SIG-M5 treated with dmso at 0.1 percent for 504 hours (cell line): ENCODE measurements at regions not wholly inside any gene's neighbourhood (a gene's known extent, or its start where the extent isn't known, plus 50 kb on each side); places are given as distances from the start of the nearest gene placed in this dataset.

ENCODE experiments used
- DNase-seq: peaks from one replicate; lab custom pipeline; 2025; ENCODE audit not compliant: unreplicated experiment; lab: John Stamatoyannopoulos, UW

DNA sequence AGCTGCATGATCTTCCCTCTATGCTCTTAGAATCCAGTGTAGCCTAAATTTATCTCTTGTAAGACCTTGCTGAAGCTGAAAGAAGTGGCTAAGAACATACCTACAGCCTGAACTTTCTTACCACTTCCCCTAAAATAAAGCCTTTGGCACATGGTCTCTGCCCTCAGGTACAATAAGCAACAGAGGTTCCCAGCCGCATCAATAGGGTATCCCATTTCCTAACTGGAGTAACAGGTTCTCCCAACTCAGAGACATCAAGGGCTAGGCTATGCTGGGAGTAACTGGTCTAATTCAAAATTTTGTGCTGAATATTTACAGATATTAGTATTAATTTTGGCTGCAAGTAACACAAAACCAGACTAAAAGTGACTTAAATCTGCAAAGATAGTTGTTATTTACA lies 335.8 kb upstream of the TRPC7 start:
- DNase-seq = no peak

DNA sequence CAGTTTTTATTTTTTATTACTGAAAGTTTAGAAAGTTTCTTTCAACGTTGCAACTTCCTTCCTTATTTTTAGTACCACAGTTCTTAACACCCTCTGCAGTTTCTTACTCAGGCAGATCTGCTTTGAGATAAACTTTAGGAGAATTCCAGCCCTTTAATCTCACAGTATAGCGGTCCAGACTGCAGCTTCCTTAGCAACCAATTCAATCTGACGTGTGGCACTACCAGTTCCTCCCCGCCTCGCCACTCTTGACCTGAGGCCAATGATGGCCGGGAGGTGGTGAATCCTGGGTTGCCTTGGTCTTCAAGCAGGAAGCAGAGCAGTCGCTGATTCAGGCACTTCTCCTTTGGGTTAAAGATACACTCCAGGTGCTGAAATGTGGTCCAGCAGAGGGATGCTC lies 334.3 kb upstream of the TRPC7 start:
- no peak for DNase-seq

GRCh38 chr5:136698970-136699369 lies 333.6 kb upstream of the TRPC7 start:
- DNase-seq = no peak

DNA sequence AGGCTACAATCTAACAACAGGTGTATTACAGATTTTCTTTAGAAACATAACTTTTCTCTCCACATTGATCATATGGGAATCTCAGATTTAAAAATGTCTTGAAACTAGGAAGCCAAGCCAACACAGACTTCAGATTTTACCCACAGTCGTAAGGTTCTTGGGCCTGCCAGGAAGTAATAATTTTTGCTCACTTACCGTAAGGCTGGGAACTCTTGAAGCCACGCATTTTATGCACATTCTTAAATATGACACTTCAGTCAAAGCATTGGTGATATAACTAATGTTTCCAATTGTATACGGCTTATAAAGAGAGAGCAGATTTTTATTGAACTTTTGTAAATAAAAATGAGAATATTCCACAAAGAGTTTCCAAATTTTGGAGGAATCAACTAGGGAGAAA lies 328.9 kb upstream of the TRPC7 start:
- DNase-seq = no peak

DNA sequence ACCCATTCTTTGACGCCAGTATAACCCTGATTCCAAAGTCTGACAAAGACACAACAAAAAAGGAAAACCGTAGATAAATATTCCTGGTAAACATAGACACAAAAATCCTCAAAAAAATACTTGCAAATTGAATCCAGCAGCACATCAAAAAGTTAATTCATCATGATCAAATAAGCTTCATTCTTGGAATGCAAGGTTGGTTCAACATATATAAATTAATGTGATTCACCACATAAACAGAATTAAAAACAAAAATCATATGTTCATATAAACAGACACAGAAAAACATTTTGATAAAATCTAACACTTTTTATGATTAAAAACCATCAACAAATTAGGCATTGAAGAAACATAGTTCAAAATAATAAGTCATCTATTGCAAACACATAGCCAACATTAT lies 324.2 kb upstream of the TRPC7 start:
- DNase-seq = no peak

DNA sequence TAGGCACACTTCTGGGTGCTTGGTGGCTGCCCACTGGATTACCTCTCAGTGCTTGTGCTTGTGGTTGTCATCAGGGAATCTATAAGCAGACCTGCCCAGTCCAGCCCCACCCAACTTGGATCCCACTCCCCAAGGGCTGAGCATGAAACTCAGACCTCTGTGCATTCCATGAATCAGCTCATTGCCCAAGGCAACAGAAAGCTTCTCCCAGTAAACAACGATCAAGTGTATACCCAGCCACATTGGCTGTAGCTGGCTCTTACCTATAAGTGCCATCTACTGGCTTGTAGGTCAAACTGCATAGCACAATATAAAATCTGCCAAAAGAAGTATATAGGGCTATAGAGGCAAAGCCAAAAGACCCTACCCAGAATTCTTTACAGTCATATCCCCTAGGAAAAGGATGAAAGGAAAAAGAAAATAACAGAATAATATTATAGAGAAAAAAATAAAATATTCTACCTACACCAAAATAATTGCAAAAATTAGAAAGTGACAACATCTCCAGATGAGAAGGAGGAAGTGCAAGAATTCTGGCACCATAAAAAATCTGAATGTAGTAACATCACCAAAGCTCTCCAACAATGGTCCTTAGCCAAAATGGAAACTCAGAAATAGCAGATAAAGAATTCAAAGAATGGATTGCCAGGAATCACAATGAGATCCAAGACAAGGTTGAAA lies 321.0 kb upstream of the TRPC7 start:
- no peak for DNase-seq

DNA sequence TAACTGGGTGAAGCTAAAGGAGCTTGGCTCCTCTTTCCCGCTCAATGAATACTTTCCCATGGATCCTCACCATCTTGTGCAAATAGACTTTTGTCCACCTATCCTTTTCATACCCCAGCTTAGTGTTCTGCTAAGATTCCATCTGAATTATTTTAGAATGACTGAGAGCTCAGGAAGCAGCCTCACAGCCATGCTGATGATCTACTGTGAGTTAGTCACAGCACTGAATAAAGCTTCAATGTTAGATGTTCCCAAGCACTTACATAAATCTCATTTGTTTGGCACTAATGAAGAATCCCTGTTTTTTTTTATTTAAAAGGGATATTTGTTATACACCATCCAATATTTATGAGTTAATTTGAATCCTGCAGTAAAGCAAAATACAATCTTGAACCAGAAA lies 317.6 kb upstream of the TRPC7 start:
- DNase-seq = no peak

DNA sequence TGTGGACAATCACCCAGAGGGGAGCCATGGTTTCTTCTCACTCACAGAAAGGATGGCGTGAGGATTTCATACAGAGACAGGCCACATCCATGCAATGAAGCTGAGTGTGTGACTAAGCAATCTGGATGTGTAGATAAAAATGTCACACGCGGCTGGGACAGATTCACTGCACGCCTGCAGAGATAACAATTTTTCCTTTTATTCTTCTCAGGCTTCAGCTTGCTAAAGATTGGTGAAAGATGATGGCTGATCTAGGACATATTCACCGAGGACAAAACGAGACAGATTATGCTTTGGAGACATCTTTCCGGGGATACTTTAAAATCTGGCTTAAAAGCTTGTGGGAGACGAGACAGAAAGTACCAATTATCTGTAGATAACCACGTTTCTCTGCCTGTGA lies 313.9 kb upstream of the TRPC7 start:
- DNase-seq = no peak

- no peak for DNase-seq
These were observed 311.9 kb upstream of the TRPC7 start for GRCh38 chr5:136677217-136677616.

- no peak for DNase-seq
These were observed 311.3 kb upstream of the TRPC7 start for GRCh38 chr5:136676685-136677084.

GRCh38 chr5:136675769-136676168 lies 310.4 kb upstream of the TRPC7 start:
- DNase-seq = no peak

- no peak for DNase-seq
These were observed 308.8 kb upstream of the TRPC7 start for GRCh38 chr5:136674178-136674577.

DNA sequence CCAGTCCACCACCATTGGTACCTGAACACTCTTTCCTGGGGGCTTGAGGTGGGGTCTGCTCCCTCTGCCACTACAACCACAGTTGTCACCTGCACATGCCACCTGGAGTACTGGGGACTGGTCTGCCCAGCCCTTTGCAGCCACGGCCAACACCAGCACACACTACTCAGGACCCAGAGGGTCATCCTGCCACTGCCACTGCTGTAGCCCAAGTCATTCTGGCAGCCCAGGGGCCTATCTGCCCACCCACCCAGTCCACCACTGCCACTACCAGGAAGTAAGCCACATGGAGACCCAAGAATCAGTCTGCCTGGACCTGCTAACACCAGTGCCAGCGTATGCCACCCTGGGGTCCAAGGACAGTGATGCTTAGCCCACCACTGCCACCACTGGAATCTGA lies 302.4 kb upstream of the TRPC7 start:
- no peak for DNase-seq

- no peak for DNase-seq
These were observed 301.8 kb upstream of the TRPC7 start for GRCh38 chr5:136666970-136667620.

GRCh38 chr5:136665331-136665730 lies 300.0 kb upstream of the TRPC7 start:
- no peak for DNase-seq

- DNase-seq = no peak
These were observed 295.7 kb upstream of the TRPC7 start for GRCh38 chr5:136661026-136661425.

- no peak for DNase-seq
These were observed 291.5 kb upstream of the TRPC7 start for GRCh38 chr5:136656811-136657210.

- DNase-seq = peak; percentile 11
These were observed 290.1 kb upstream of the TRPC7 start for GRCh38 chr5:136655468-136655867.

GRCh38 chr5:136646915-136647314 lies 281.6 kb upstream of the TRPC7 start:
- no peak for DNase-seq

- DNase-seq = no peak
These were observed 277.6 kb upstream of the TRPC7 start for GRCh38 chr5:136642976-136643375.

GRCh38 chr5:136639616-136640015 lies 274.3 kb upstream of the TRPC7 start:
- DNase-seq = no peak

DNA sequence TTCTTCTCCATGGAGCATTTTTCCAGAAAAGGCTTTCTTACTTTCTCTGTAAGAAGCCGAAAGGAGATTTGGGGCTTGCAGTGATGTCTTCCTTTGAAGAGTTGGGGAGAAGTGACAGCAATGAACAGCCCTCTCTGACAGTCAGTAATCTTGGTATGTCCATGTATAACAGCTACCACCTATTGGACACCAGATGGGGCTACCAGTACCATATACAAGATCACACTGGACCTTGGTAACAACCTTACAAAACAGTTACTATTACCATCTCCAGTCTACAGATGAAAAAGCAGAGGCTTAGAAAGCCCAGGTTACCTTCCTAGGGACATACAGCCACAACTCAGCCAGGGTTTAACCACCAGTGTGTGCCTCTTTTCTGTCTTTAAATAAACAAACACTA lies 272.7 kb upstream of the TRPC7 start:
- DNase-seq = no peak

DNA sequence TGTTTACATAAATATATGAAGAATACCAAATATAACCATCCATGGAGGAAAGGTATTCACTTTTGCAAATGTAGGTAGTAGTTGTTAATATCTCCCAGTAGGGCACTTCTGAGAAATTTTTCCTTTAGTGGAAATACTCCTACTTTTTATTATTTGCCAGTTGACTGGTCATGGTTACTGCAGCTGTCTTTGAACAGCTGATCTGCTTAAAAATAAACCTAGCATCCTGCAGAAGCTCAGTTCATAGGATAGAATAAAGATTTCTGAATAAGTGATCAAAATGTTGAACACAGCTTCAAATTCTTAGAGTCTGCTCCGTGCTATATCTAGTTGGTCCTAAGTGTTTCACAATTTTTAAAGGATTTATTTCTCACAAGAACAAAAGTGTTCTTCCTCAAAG lies 270.7 kb upstream of the TRPC7 start:
- no peak for DNase-seq
